Right lobe of liver (tissue), 6 donors: ENCODE measurements at regions not wholly inside any gene's neighbourhood (a gene's known extent, or its start where the extent isn't known, plus 50 kb on each side); places are given as distances from the start of the nearest gene placed in this dataset.
A peak's percentile ranks its signal among the peaks of the same experiment; 100 is the strongest.

Source experiments
- ATAC-seq, 4 donors: fragments of 200-7000 bp; cut with Tn5 transposase; one replicate each; pipeline ENCODE4 v1.9.1; 2020; ENCODE audit warnings: mild to moderate bottlenecking in 4 of 4, moderate library complexity in 4 of 4
- DNase-seq, 3 donors: peaks; one replicate each; pipeline ENCODE4 v3.0.0-alpha.2; 2020
- H3K27ac ChIP-seq, 3 donors: fragments of 200-600 bp; one replicate each; pipeline ENCODE4 v1.8.0; 2022
- H3K27me3 ChIP-seq, 2 donors: fragments of 200-600 bp; one replicate each; pipeline ENCODE4 v1.8.0; 2022
- H3K36me3 ChIP-seq, 4 donors: fragments of 200-600 bp; sonication (generic) in 1 of 4; one replicate each; pipeline versions ENCODE4 v1.5.1 to v1.8.0; 2017 to 2022; ENCODE audit warnings: control low read depth in 1 of 4
- H3K4me1 ChIP-seq, 4 donors: fragments of 200-600 bp; sonication (generic) in 1 of 4; one replicate each; pipeline versions ENCODE4 v1.5.1 to v1.8.0; 2017 to 2022; ENCODE audit warnings: control low read depth in 1 of 4
- H3K4me3 ChIP-seq, 3 donors: fragments of 200-600 bp; one replicate each; pipeline ENCODE4 v1.8.0; 2022
- H3K9me3 ChIP-seq, 4 donors: fragments of 200-600 bp; sonication (generic) in 1 of 4; one replicate each; pipeline versions ENCODE4 v1.5.1 to v1.8.0; 2017 to 2022; ENCODE audit warnings: control low read depth in 1 of 4
- CTCF ChIP-seq, 4 donors: fragments of 200-600 bp in 3 of 4; fragments of 450-650 bp in 1 of 4; IDR thresholded peaks; one replicate each; pipeline versions ENCODE4 v1.5.1 to v1.8.0; 2016 to 2022; ENCODE audit warnings: antibody characterized with exemption in 4 of 4, mild to moderate bottlenecking in 2 of 4
- POLR2A ChIP-seq: fragments of 450-650 bp; IDR thresholded peaks from one replicate; pipeline ENCODE4 v1.6.1; 2017; ENCODE audit warnings: antibody characterized with exemption, mild to moderate bottlenecking
- WGBS: methylation state at CpG from one replicate; pipeline ENCODE4 v1.1.6; 2018; ENCODE audit warnings: low coverage, low lambda C conversion rate; ENCODE audit not compliant: insufficient coverage; ENCODE audit errors: missing lambda C conversion rate; 5-methylcytosine and 5-hydroxymethylcytosine counted together
- intact Hi-C, 2 donors: fragments of 100-400 bp; cut with DNase I; formaldehyde crosslinking; loops; one replicate each; pipeline versions ENCODE4 v1.11.2 to v1.14.1; 2022
- donor health status: DM: no; HTN: yes; CAD: no.
- donor health status: DM: no; HTN: no; CAD: no.
- donor health status: DM: no; HTN: no; CAD: no.
- donor health status: DM: no; HTN: yes; CAD: no.
- donor health status: DM: no; HTN: yes; CAD: no.

DNA sequence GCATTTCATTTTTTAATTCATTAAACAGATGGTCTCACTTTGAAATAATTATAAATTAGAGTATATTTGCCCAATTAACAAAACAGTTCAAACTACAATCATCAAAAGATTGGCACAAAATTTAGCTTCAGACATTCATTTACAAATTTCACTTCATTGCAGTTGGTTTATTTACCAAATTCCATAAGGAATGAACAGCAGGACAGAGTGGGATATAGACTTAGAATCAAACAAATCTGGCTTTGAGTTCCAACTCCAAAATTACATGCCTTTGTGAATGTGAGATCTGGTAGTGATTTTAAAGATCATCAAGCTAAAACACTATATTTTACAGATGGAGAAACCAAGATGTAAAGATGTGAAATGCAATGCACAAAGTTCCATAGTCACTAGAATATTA lies 310.7 kb upstream of the CNTN5 start:
- no peak for DNase-seq
- no peak for ATAC-seq
- no peaks in the 10 kb centered on the region for H3K4me1 ChIP-seq
- H3K9me3 ChIP-seq, result no peaks in the 10 kb centered on the region
- intact Hi-C loops, result no loop called here
- no peak for TF ChIP-seq POLR2A
- TF ChIP-seq CTCF (IDR thresholded peaks at IDR 0.05), result no peak
- no peak overlapping the region for H3K4me3 ChIP-seq
- no peaks in the 10 kb centered on the region for H3K27me3 ChIP-seq
- H3K27ac ChIP-seq, result no peak overlapping the region
- no peaks in the 10 kb centered on the region for H3K36me3 ChIP-seq

DNA sequence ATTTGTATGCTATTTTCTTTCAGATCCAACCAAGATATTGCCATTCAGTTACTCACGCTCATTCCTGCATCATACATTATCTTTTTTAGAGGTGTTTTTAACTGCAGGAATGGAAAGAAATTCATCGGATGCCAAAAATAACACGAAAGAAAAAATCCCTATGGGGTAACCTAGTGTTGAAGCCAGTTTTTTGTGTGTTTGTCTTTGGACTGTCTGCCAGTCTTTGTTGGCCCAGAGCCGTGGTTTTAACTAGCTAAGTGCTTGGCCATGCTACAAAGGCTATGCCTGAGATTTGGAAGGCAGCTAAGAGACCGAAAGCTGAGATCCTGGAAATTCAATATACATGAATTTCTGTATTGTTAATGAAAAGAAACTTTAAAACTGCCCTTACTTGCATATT lies 309.8 kb upstream of the CNTN5 start:
- Histone ChIP-seq H3K36me3 (no peaks in the 10 kb centered on the region), H3K4me1 (no peaks in the 10 kb centered on the region), H3K4me3 (no peak overlapping the region), H3K9me3 (no peaks in the 10 kb centered on the region), H3K27ac (no peak overlapping the region), H3K27me3 (no peaks in the 10 kb centered on the region)
- 32% methylated on average over 5 of the region's 5 CpGs for WGBS
- TF ChIP-seq CTCF (IDR thresholded peaks at IDR 0.05) (no peak), POLR2A (no peak)
- DNase-seq, result peak in 2 of 3 donors; percentile 27 to 77
- ATAC-seq, result peak; percentile 81 to 94 (median 88)
- intact Hi-C loops, result no loop called here

DNA sequence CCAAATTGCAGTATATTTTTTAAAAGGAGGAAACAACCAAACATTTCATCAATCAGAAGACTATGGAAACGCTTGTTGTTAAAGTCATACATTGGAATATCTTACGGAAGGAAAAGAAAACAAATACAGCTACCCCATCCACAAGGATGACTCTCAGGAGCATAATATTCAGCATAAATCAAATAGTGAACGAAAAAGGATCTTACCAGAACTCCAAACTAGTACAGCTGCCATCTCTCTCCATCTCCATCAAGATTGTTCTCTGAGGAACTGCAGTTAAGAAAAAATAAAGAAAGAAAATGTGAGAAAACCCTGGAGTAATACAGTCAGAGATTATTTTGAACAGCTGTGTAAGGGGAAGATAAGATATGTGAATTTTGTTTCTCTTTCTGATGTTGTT lies 299.8 kb upstream of the CNTN5 start:
- no peak overlapping the region for H3K27ac ChIP-seq
- ATAC-seq (no peak), DNase-seq (no peak)
- whole genome bisulfite sequencing, result 37% methylated on average over 3 of the region's 3 CpGs
- H3K4me3 ChIP-seq, result no peak overlapping the region
- no peaks in the 10 kb centered on the region for H3K4me1 ChIP-seq
- intact Hi-C loops, result no loop called here
- no peaks in the 10 kb centered on the region for H3K9me3 ChIP-seq
- H3K27me3 ChIP-seq, result no peaks in the 10 kb centered on the region
- TF ChIP-seq CTCF (IDR thresholded peaks at IDR 0.05) (no peak), POLR2A (no peak)
- no peaks in the 10 kb centered on the region for H3K36me3 ChIP-seq

- intact Hi-C loops, result no loop called here
- no peak for ATAC-seq
- WGBS, result 60% methylated on average over 5 of the region's 5 CpGs
These were observed 295.3 kb upstream of the CNTN5 start for GRCh38 chr11:98725471-98725870.

More at GRCh38 chr11:98725471-98725870, 295.3 kb upstream of the CNTN5 start:
- Histone ChIP-seq H3K4me1 (no peaks in the 10 kb centered on the region), H3K4me3 (no peak overlapping the region), H3K27me3 (no peaks in the 10 kb centered on the region), H3K9me3 (no peaks in the 10 kb centered on the region), H3K27ac (no peak overlapping the region), H3K36me3 (no peaks in the 10 kb centered on the region)
- TF ChIP-seq POLR2A, result no peak
- TF ChIP-seq CTCF (IDR thresholded peaks at IDR 0.05), result no peak
- no peak for DNase-seq
